Smooth muscle cell (in vitro differentiated cells): ENCODE measurements at regions not wholly inside any gene's neighbourhood (a gene's known extent, or its start where the extent isn't known, plus 50 kb on each side); places are given as distances from the start of the nearest gene placed in this dataset.

ENCODE experiments used
- DNase-seq: peaks from one replicate; lab custom pipeline; 2025; ENCODE audit not compliant: unreplicated experiment; lab: John Stamatoyannopoulos, UW
- H2AFZ ChIP-seq: fragments of 200-600 bp; sonication (generic); 2 replicates; pipeline ENCODE4 v1.6.0; 2016; ENCODE audit warnings: antibody characterized with exemption, low read depth, mild to moderate bottlenecking
- H3F3A ChIP-seq: fragments of 200-600 bp; sonication (generic); 2 replicates; pipeline ENCODE4 v1.6.0; 2017; ENCODE audit warnings: antibody characterized with exemption, low read depth
- H3K27ac ChIP-seq: fragments of 200-600 bp; sonication (generic); 2 replicates; pipeline ENCODE4 v1.5.1; 2016; ENCODE audit warnings: low read depth, mild to moderate bottlenecking
- H3K27me3 ChIP-seq: fragments of 200-600 bp; sonication (generic); 2 replicates; pipeline ENCODE4 v1.6.1; 2016; ENCODE audit warnings: low read depth, mild to moderate bottlenecking
- H3K36me3 ChIP-seq: fragments of 200-600 bp; sonication (generic); 2 replicates; pipeline ENCODE4 v1.5.1; 2016; ENCODE audit warnings: low read depth
- H3K4me1 ChIP-seq: fragments of 200-600 bp; sonication (generic); 2 replicates; pipeline ENCODE4 v1.5.1; 2016; ENCODE audit warnings: low read depth
- H3K4me2 ChIP-seq: fragments of 200-600 bp; sonication (generic); 2 replicates; pipeline ENCODE4 v1.6.0; 2016; ENCODE audit warnings: mild to moderate bottlenecking
- H3K4me3 ChIP-seq: fragments of 200-600 bp; sonication (generic); 2 replicates; pipeline ENCODE4 v1.5.1; 2016; ENCODE audit warnings: mild to moderate bottlenecking
- H3K79me2 ChIP-seq: fragments of 200-600 bp; sonication (generic); 2 replicates; pipeline ENCODE4 v1.6.0; 2016; ENCODE audit warnings: low read depth, mild to moderate bottlenecking
- H3K9ac ChIP-seq: fragments of 200-600 bp; sonication (generic); 2 replicates; pipeline ENCODE4 v1.6.0; 2016; ENCODE audit warnings: low read depth
- H3K9me3 ChIP-seq: fragments of 200-600 bp; sonication (generic); replicated peaks from 2 replicates; pipeline ENCODE4 v1.5.1; 2016; ENCODE audit warnings: low read depth
- H4K20me1 ChIP-seq: fragments of 200-600 bp; sonication (generic); 2 replicates; pipeline ENCODE4 v1.6.0; 2016; ENCODE audit warnings: low read depth
- CTCF ChIP-seq: fragments of 200-600 bp; sonication (generic); IDR thresholded peaks from 2 replicates; pipeline ENCODE4 v1.5.1; 2017; ENCODE audit warnings: borderline replicate concordance, mild to moderate bottlenecking, antibody characterized with exemption; ENCODE audit not compliant: insufficient read depth, poor library complexity, severe bottlenecking
- WGBS: methylation state at CpG from one replicate; pipeline ENCODE4 v1.1.7; 2016; ENCODE audit warnings: low lambda C conversion rate; 5-methylcytosine and 5-hydroxymethylcytosine counted together

- no peak for DNase-seq
- Histone ChIP-seq H3K27ac (no peak overlapping the region), H3K9ac (no peak overlapping the region), H4K20me1 (no peaks in the 10 kb centered on the region), H3K4me3 (no peak overlapping the region), H3K9me3 (peaks cover 13% of the 10 kb centered on the region), H3K4me2 (no peak overlapping the region), H3K4me1 (no peaks in the 10 kb centered on the region), H3F3A (peaks cover 5% of the 10 kb centered on the region), H3K27me3 (no peaks in the 10 kb centered on the region), H3K79me2 (no peaks in the 10 kb centered on the region), H3K36me3 (no peaks in the 10 kb centered on the region), H2AFZ (no peak overlapping the region)
- no peak for TF ChIP-seq CTCF
- WGBS, result 69% methylated on average over 3 of the region's 3 CpGs
These were observed 498.6 kb downstream of the SH2D4B start for GRCh38 chr10:81036257-81036656.

- H3K27ac ChIP-seq, result no peak overlapping the region
- H3K4me2 ChIP-seq, result no peak overlapping the region
- DNase-seq, result no peak
- no peak overlapping the region for H2AFZ ChIP-seq
- WGBS, result 93% methylated on average over 6 of the region's 6 CpGs
- H3F3A ChIP-seq, result peaks cover 5% of the 10 kb centered on the region
- H3K4me3 ChIP-seq, result no peak overlapping the region
- H3K79me2 ChIP-seq, result no peaks in the 10 kb centered on the region
- H3K4me1 ChIP-seq, result no peaks in the 10 kb centered on the region
- no peaks in the 10 kb centered on the region for H3K36me3 ChIP-seq
- H3K9me3 ChIP-seq, result peaks cover 13% of the 10 kb centered on the region
- H3K9ac ChIP-seq, result no peak overlapping the region
- H4K20me1 ChIP-seq, result no peaks in the 10 kb centered on the region
- TF ChIP-seq CTCF, result no peak
- no peaks in the 10 kb centered on the region for H3K27me3 ChIP-seq
These were observed 502.3 kb downstream of the SH2D4B start for GRCh38 chr10:81040031-81040430.

- DNase-seq, result no peak
- H3K27ac ChIP-seq, result no peak overlapping the region
- no peaks in the 10 kb centered on the region for H3K79me2 ChIP-seq
- H3K27me3 ChIP-seq, result no peaks in the 10 kb centered on the region
- H3K4me2 ChIP-seq, result no peak overlapping the region
- no peaks in the 10 kb centered on the region for H3K4me1 ChIP-seq
- H3K9me3 ChIP-seq, result peaks cover 13% of the 10 kb centered on the region
- WGBS, result 43% methylated on average over 2 of the region's 2 CpGs
- no peaks in the 10 kb centered on the region for H4K20me1 ChIP-seq
- H3F3A ChIP-seq, result peaks cover 5% of the 10 kb centered on the region
- no peak for TF ChIP-seq CTCF
- H3K4me3 ChIP-seq, result no peak overlapping the region
- H3K36me3 ChIP-seq, result no peaks in the 10 kb centered on the region
- peak overlapping the region; percentile 63 for H2AFZ ChIP-seq
- H3K9ac ChIP-seq, result no peak overlapping the region
These were observed 503.2 kb downstream of the SH2D4B start for GRCh38 chr10:81040940-81041339.

GRCh38 chr10:81042647-81043046 lies 504.9 kb downstream of the SH2D4B start:
- H3K79me2 ChIP-seq, result no peaks in the 10 kb centered on the region
- H3K9me3 ChIP-seq, result peaks cover 5% of the 10 kb centered on the region
- H3K4me1 ChIP-seq, result no peaks in the 10 kb centered on the region
- H2AFZ ChIP-seq, result no peak overlapping the region
- H3K27me3 ChIP-seq, result no peaks in the 10 kb centered on the region
- no peak overlapping the region for H3K4me3 ChIP-seq
- whole genome bisulfite sequencing, result 90% methylated on average over 2 of the region's 2 CpGs
- DNase-seq, result no peak
- H3K36me3 ChIP-seq, result no peaks in the 10 kb centered on the region
- peaks cover 5% of the 10 kb centered on the region for H3F3A ChIP-seq
- TF ChIP-seq CTCF, result no peak
- no peak overlapping the region for H3K9ac ChIP-seq
- H3K27ac ChIP-seq, result no peak overlapping the region
- no peaks in the 10 kb centered on the region for H4K20me1 ChIP-seq
- H3K4me2 ChIP-seq, result no peak overlapping the region
